A673 (cell line): ENCODE measurements at regions not wholly inside any gene's neighbourhood (a gene's known extent, or its start where the extent isn't known, plus 50 kb on each side); places are given as distances from the start of the nearest gene placed in this dataset.

ENCODE experiments used
- CTCF ChIP-seq: fragments of 300-800, 200-600 bp; sonication (generic); conservative IDR thresholded peaks from 2 replicates; pipeline ENCODE4 v1.5.1; 2017; ENCODE audit warnings: low read depth, mild to moderate bottlenecking, antibody characterized with exemption, low read length, moderate library complexity, mixed read lengths
- EZH2 ChIP-seq: fragments of 200-600 bp; sonication (generic); IDR thresholded peaks from 2 replicates; pipeline ENCODE4 v1.6.1; 2017; ENCODE audit warnings: borderline replicate concordance, low read depth, mild to moderate bottlenecking, mixed read lengths, antibody characterized with exemption, low read length; ENCODE audit not compliant: poor library complexity, severe bottlenecking

DNA sequence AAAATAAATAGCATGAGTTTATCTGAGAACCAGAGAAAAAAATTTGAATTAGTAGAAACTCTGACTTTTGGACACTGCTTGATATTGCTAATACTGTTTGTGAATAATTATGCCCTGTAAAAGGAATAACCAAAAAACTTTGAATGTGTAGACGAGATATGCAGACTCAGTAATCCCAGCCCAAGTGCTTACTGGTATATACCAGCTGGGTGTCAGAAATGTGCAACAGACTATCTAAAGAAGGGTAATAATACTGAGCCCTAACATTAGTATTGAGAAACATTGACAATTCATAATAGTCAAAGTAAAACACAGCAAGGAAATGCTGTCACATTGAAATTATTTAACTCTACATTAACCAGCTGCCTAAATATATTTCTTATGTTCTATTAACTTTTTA lies 60.5 kb upstream of the ZC3H15 start:
- no peak for TF ChIP-seq CTCF
- TF ChIP-seq EZH2, result no peak
